ENCODE measurements at regions not wholly inside any gene's neighbourhood (a gene's known extent, or its start where the extent isn't known, plus 50 kb on each side); places are given as distances from the start of the nearest gene placed in this dataset.

GRCh38 chr2:21416226-21416625 lies 292.5 kb downstream of the TDRD15 start:
- Histone ChIP-seq H3K36me3 (ENCODE audit: insufficient read depth in 1 of 2, low read depth in 1 of 2) (no peaks in the 10 kb centered on the region), H3K27ac (no peak overlapping the region), H3K4me3 (no peak overlapping the region), H3K4me1 (no peaks in the 10 kb centered on the region), H3K27me3 (ENCODE audit: insufficient read depth in 3 of 3, low read length in 2 of 3) (peaks cover 0 to 2% (median 0%) of the 10 kb centered on the region in 3 donors), H3K9me3 (no peaks in the 10 kb centered on the region)
- no peak for TF ChIP-seq CTCF (IDR thresholded peaks at IDR 0.05)
- DNase-seq (no peak), ATAC-seq (no peak)
- intact Hi-C loops (cut with DNase I) = no loop called here

- DNase-seq = no peak
- no peak for ATAC-seq
- Histone ChIP-seq H3K27ac (no peak overlapping the region), H3K9me3 (no peaks in the 10 kb centered on the region), H3K4me3 (no peak overlapping the region), H3K4me1 (no peaks in the 10 kb centered on the region), H3K36me3 (ENCODE audit: insufficient read depth in 1 of 2, low read depth in 1 of 2) (no peaks in the 10 kb centered on the region), H3K27me3 (ENCODE audit: insufficient read depth in 3 of 3, low read length in 2 of 3) (no peaks in the 10 kb centered on the region)
- intact Hi-C loops (cut with DNase I) = no loop called here
- 56 to 64% (median 59%) methylated on average over 4 of the region's 4 CpGs for WGBS, 3 donors
- no peak for TF ChIP-seq CTCF (IDR thresholded peaks at IDR 0.05)
These were observed 294.7 kb downstream of the TDRD15 start for GRCh38 chr2:21418456-21418855.

GRCh38 chr2:21420553-21421335 lies 297.0 kb downstream of the TDRD15 start:
- Histone ChIP-seq H3K36me3 (ENCODE audit: insufficient read depth in 1 of 2, low read depth in 1 of 2) (no peaks in the 10 kb centered on the region), H3K27ac (no peak overlapping the region), H3K27me3 (ENCODE audit: insufficient read depth in 3 of 3, low read length in 2 of 3) (no peaks in the 10 kb centered on the region), H3K4me1 (no peaks in the 10 kb centered on the region), H3K9me3 (no peaks in the 10 kb centered on the region), H3K4me3 (no peak overlapping the region)
- WGBS, 3 donors = 92 to 94% (median 94%) methylated on average over 10 of the region's 10 CpGs
- intact Hi-C loops (cut with DNase I) = no loop called here
- no peak for TF ChIP-seq CTCF (IDR thresholded peaks at IDR 0.05)
- ATAC-seq (no peak), DNase-seq (no peak)

- WGBS, 3 donors = 48 to 59% (median 58%) methylated on average over 2 of the region's 2 CpGs
- no peak for TF ChIP-seq CTCF (IDR thresholded peaks at IDR 0.05)
- intact Hi-C loops (cut with DNase I) = no loop called here
- Histone ChIP-seq H3K27ac (no peak overlapping the region), H3K4me1 (no peaks in the 10 kb centered on the region), H3K4me3 (no peak overlapping the region), H3K27me3 (ENCODE audit: insufficient read depth in 3 of 3, low read length in 2 of 3) (no peaks in the 10 kb centered on the region), H3K9me3 (no peaks in the 10 kb centered on the region), H3K36me3 (ENCODE audit: insufficient read depth in 1 of 2, low read depth in 1 of 2) (no peaks in the 10 kb centered on the region)
- DNase-seq (no peak), ATAC-seq (no peak)
These were observed 298.3 kb downstream of the TDRD15 start for GRCh38 chr2:21422050-21422449.

Data from psoas muscle (tissue), 7 donors.